Osteoblast (primary cell): ENCODE measurements at regions not wholly inside any gene's neighbourhood (a gene's known extent, or its start where the extent isn't known, plus 50 kb on each side); places are given as distances from the start of the nearest gene placed in this dataset.
"Not testable (repeated sequence)": the region's sequence is repeated elsewhere in the genome, so short reads cannot be mapped to it uniquely, and the experiment has no call there.

Source experiments
- DNase-seq: peaks from one replicate; pipeline ENCODE4 v3.0.0; 2011; ENCODE audit warnings: low spot score, mixed read lengths; ENCODE audit not compliant: insufficient read length; ENCODE audit errors: missing footprints
- H2AFZ ChIP-seq: 2 replicates; pipeline ENCODE4 v1.6.0; 2011; ENCODE audit warnings: mild to moderate bottlenecking, low read length
- H3K27ac ChIP-seq: 2 replicates; pipeline ENCODE4 v1.5.1; 2011; ENCODE audit warnings: mild to moderate bottlenecking, low read depth, low read length, moderate library complexity
- H3K27me3 ChIP-seq: 2 replicates; pipeline ENCODE4 v1.6.0; 2012; ENCODE audit warnings: mild to moderate bottlenecking, control low read depth, inconsistent platforms, low read length, moderate library complexity; ENCODE audit not compliant: insufficient read depth
- H3K36me3 ChIP-seq: 2 replicates; pipeline ENCODE4 v1.5.1; 2011; ENCODE audit warnings: mild to moderate bottlenecking, low read length, control low read depth, moderate library complexity; ENCODE audit not compliant: insufficient read depth
- H3K4me1 ChIP-seq: 2 replicates; pipeline ENCODE4 v1.5.1; 2011; ENCODE audit warnings: mild to moderate bottlenecking, low read length, control low read depth, moderate library complexity; ENCODE audit not compliant: insufficient read depth
- H3K4me2 ChIP-seq: 2 replicates; pipeline ENCODE4 v1.6.0; 2011; ENCODE audit warnings: mild to moderate bottlenecking, low read length; ENCODE audit not compliant: insufficient read depth
- H3K4me3 ChIP-seq: fragments of 200-600 bp; sonication (generic); 3 replicates; pipeline ENCODE4 v1.5.1; 2012; ENCODE audit warnings: mild to moderate bottlenecking, low read length, inconsistent platforms; ENCODE audit not compliant: insufficient read depth
- H3K79me2 ChIP-seq: 2 replicates; pipeline ENCODE4 v1.6.0; 2012; ENCODE audit warnings: mild to moderate bottlenecking, low read length, control low read depth, inconsistent platforms; ENCODE audit not compliant: insufficient read depth
- H3K9me3 ChIP-seq: 2 replicates; pipeline ENCODE4 v1.5.1; 2011; ENCODE audit warnings: low read depth, low read length, control low read depth
- H4K20me1 ChIP-seq: 2 replicates; pipeline ENCODE4 v1.6.0; 2012; ENCODE audit warnings: mild to moderate bottlenecking, low read length, control low read depth; ENCODE audit not compliant: insufficient read depth
- CTCF ChIP-seq: IDR thresholded peaks from 2 replicates; pipeline ENCODE4 v1.5.1; 2011; ENCODE audit warnings: mild to moderate bottlenecking, low read depth, low read length, moderate library complexity; ENCODE audit errors: extremely low read depth

GRCh38 chr6:112439432-112439831 lies 92.3 kb downstream of the RFPL4B start:
- H2AFZ ChIP-seq = no peak overlapping the region
- H3K27me3 ChIP-seq = no peaks in the 10 kb centered on the region
- H4K20me1 ChIP-seq = no peaks in the 10 kb centered on the region
- no peaks in the 10 kb centered on the region for H3K79me2 ChIP-seq
- H3K36me3 ChIP-seq = no peaks in the 10 kb centered on the region
- no peak overlapping the region for H3K4me2 ChIP-seq
- no peak for DNase-seq
- no peak for TF ChIP-seq CTCF
- H3K4me1 ChIP-seq = no peaks in the 10 kb centered on the region
- H3K27ac ChIP-seq = no peak overlapping the region
- H3K4me3 ChIP-seq = no peak overlapping the region
- no peaks in the 10 kb centered on the region for H3K9me3 ChIP-seq

- Histone ChIP-seq H3K79me2 (no peaks in the 10 kb centered on the region), H3K4me1 (no peaks in the 10 kb centered on the region), H3K36me3 (no peaks in the 10 kb centered on the region), H3K4me3 (no peak overlapping the region), H3K27ac (no peak overlapping the region), H4K20me1 (no peaks in the 10 kb centered on the region), H3K9me3 (no peaks in the 10 kb centered on the region), H2AFZ (no peak overlapping the region), H3K4me2 (no peak overlapping the region), H3K27me3 (no peaks in the 10 kb centered on the region)
- DNase-seq = no peak
- TF ChIP-seq CTCF = no peak
Observed at GRCh38 chr6:112441607-112442006, 94.5 kb downstream of the RFPL4B start.

GRCh38 chr6:112443179-112444065 lies 96.3 kb downstream of the RFPL4B start:
- H4K20me1 ChIP-seq = no peaks in the 10 kb centered on the region
- peak; percentile 56 for DNase-seq
- H3K4me1 ChIP-seq = no peaks in the 10 kb centered on the region
- no peak for TF ChIP-seq CTCF
- H3K4me3 ChIP-seq = no peak overlapping the region
- H3K36me3 ChIP-seq = no peaks in the 10 kb centered on the region
- H3K79me2 ChIP-seq = no peaks in the 10 kb centered on the region
- H3K9me3 ChIP-seq = no peaks in the 10 kb centered on the region
- H3K27ac ChIP-seq = no peak overlapping the region
- H3K4me2 ChIP-seq = no peak overlapping the region
- no peaks in the 10 kb centered on the region for H3K27me3 ChIP-seq
- H2AFZ ChIP-seq = no peak overlapping the region

GRCh38 chr6:112448786-112449185 lies 101.7 kb downstream of the RFPL4B start:
- not testable (repeated sequence) for H3K4me1 ChIP-seq, H3K27me3 ChIP-seq, H4K20me1 ChIP-seq, H3K36me3 ChIP-seq, H3K27ac ChIP-seq, H3K4me3 ChIP-seq, H2AFZ ChIP-seq, H3K4me2 ChIP-seq, H3K9me3 ChIP-seq, H3K79me2 ChIP-seq, DNase-seq
